ENCODE measurements at regions not wholly inside any gene's neighbourhood (a gene's known extent, or its start where the extent isn't known, plus 50 kb on each side); places are given as distances from the start of the nearest gene placed in this dataset.

DNA sequence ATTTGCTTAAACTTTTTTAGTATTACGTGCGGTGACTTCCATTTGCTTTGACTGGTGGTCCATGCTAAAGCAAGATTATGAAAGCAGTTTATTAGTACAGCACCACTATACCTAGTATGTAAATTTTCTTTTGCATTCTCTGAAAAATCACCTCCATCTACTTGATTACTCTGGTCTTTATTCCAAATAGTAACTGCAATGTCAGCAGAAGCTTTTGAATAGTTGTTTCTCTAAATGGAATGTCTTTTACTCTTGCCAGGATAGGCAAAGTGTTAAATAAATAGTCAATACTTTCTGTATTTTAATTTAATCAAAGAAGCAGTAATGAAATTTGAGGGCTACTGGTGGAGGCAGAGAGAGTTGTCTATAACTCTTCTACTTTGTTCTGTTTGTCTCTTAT, 167.2 kb upstream of the SLC4A4 start:
- no peak for TF ChIP-seq CTCF (IDR thresholded peaks at IDR 0.05; ENCODE audit: low read length)
- no peak for TF ChIP-seq EZH2 (IDR thresholded peaks at IDR 0.05; ENCODE audit: borderline replicate concordance, low read length)

All from OCI-LY1 (cell line).